ENCODE measurements at regions not wholly inside any gene's neighbourhood (a gene's known extent, or its start where the extent isn't known, plus 50 kb on each side); places are given as distances from the start of the nearest gene placed in this dataset.

- Histone ChIP-seq H3K9me3 (no peaks in the 10 kb centered on the region), H3K36me3 (ENCODE audit: low read depth) (no peaks in the 10 kb centered on the region), H3K4me3 (no peak overlapping the region), H3K4me1 (ENCODE audit: low read depth) (no peaks in the 10 kb centered on the region)
- intact Hi-C loops (cut with DNase I, micrococcal nuclease) = no loop called here
- ATAC-seq (no peak), DNase-seq (no peak)
- no peak for TF ChIP-seq CTCF (IDR thresholded peaks at IDR 0.05)
These were observed 446.9 kb upstream of the LRRC7 start for GRCh38 chr1:69120817-69121216.

DNA sequence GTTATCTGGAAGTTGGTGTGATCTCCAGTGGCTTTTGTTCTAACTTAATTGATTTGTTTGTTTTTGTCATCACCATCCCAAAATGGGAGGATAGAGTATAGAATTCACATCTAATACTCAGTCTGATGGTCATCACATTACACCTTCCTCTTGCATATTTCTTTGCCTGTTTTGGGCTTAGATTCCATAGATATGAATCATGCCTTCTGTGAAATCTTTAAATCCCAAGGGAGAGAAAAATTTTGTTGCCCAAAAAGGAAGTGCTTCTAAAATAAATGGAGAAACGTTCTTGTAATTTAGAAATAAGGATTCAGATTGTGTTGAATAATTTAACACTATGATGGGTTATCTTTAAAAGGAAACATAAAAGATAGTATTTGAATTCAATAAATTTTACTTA lies 446.0 kb upstream of the LRRC7 start:
- Histone ChIP-seq H3K9me3 (no peaks in the 10 kb centered on the region), H3K4me3 (no peak overlapping the region), H3K36me3 (ENCODE audit: low read depth) (no peaks in the 10 kb centered on the region), H3K4me1 (ENCODE audit: low read depth) (no peaks in the 10 kb centered on the region)
- ATAC-seq (no peak), DNase-seq (no peak)
- no peak for TF ChIP-seq CTCF (IDR thresholded peaks at IDR 0.05)
- intact Hi-C loops (cut with DNase I, micrococcal nuclease) = no loop called here

- intact Hi-C loops (cut with DNase I, micrococcal nuclease) = no loop called here
These were observed 445.3 kb upstream of the LRRC7 start for GRCh38 chr1:69122373-69122772.

GRCh38 chr1:69123486-69123885 lies 444.2 kb upstream of the LRRC7 start:
- ATAC-seq = no peak
- Histone ChIP-seq H3K36me3 (ENCODE audit: low read depth) (no peaks in the 10 kb centered on the region), H3K4me1 (ENCODE audit: low read depth) (no peaks in the 10 kb centered on the region), H3K9me3 (no peaks in the 10 kb centered on the region), H3K4me3 (no peak overlapping the region)
- intact Hi-C loops (cut with DNase I, micrococcal nuclease) = no loop called here
- no peak for DNase-seq
- TF ChIP-seq CTCF (IDR thresholded peaks at IDR 0.05) = no peak

More at GRCh38 chr1:69122373-69122772, 445.3 kb upstream of the LRRC7 start:
- H3K9me3 ChIP-seq = no peaks in the 10 kb centered on the region
- TF ChIP-seq CTCF (IDR thresholded peaks at IDR 0.05) = no peak
- no peak overlapping the region for H3K4me3 ChIP-seq
- no peaks in the 10 kb centered on the region for H3K36me3 ChIP-seq (ENCODE audit: low read depth)
- no peak for ATAC-seq
- H3K4me1 ChIP-seq (ENCODE audit: low read depth) = no peaks in the 10 kb centered on the region
- DNase-seq = no peak

DNA sequence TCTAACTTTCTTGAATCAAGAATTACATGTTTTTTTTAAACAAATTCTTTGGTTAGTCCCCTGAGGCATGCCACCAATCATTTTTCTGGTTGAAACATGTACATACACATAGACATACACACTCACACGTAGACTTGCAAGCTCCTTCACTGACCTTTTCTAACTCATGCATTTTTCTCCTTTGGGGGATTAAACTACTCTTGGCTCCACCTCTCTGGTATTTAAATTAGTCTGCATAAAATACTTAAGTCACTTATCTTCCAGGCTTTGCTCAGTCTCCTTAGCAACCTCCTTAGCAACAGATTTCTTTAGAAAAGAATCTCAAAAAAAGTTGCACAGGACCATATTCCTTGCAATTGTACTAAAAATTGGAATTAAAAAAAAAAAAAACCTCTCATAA lies 440.9 kb upstream of the LRRC7 start:
- no peak for TF ChIP-seq CTCF (IDR thresholded peaks at IDR 0.05)
- ATAC-seq = no peak
- DNase-seq = no peak

GRCh38 chr1:69128204-69128603 lies 439.5 kb upstream of the LRRC7 start:
- DNase-seq = no peak
- Histone ChIP-seq H3K4me3 (no peak overlapping the region), H3K9me3 (no peaks in the 10 kb centered on the region), H3K36me3 (ENCODE audit: low read depth) (no peaks in the 10 kb centered on the region), H3K4me1 (ENCODE audit: low read depth) (no peaks in the 10 kb centered on the region)
- ATAC-seq = no peak
- TF ChIP-seq CTCF (IDR thresholded peaks at IDR 0.05) = no peak
- intact Hi-C loops (cut with DNase I, micrococcal nuclease) = no loop called here

More for the DNA sequence above, 440.9 kb upstream of the LRRC7 start:
- Histone ChIP-seq H3K4me3 (no peak overlapping the region), H3K36me3 (ENCODE audit: low read depth) (no peaks in the 10 kb centered on the region), H3K4me1 (ENCODE audit: low read depth) (no peaks in the 10 kb centered on the region), H3K9me3 (no peaks in the 10 kb centered on the region)
- intact Hi-C loops (cut with DNase I, micrococcal nuclease) = no loop called here

Data from mucosa of descending colon (tissue), 3 donors.